DMS53 treated with DMSO at 0.1 percent for 48 hours (cell line): ENCODE measurements at regions not wholly inside any gene's neighbourhood (a gene's known extent, or its start where the extent isn't known, plus 50 kb on each side); places are given as distances from the start of the nearest gene placed in this dataset.

Experiments
- DNase-seq: peaks from one replicate; lab custom pipeline; 2025; ENCODE audit not compliant: unreplicated experiment; lab: John Stamatoyannopoulos, UW

DNA sequence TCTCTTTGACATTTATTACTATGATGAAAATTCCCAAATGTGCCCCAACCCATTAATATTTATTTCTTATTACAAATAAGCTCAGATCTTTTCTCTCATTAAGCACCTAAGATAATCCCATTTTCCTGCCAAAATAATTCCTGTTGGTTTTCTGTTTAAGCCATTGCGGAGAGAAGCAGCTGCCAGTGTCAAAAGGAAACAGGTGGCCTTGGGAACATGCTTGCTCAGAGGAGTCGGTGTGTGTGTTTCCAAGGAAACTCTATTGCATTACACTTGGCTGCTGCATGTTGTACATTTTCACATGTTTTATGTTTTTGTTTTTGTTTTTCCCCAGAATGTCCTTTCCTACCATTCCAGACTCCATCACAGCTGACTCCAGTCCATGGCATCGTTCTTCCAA lies 56.4 kb downstream of the CD24 start:
- DNase-seq: no peak

GRCh38 chr6:106916891-106917290 lies 57.6 kb downstream of the CD24 start:
- no peak for DNase-seq

- DNase-seq: peak; percentile 60
Observed at GRCh38 chr6:106913676-106914280, 60.8 kb downstream of the CD24 start.

DNA sequence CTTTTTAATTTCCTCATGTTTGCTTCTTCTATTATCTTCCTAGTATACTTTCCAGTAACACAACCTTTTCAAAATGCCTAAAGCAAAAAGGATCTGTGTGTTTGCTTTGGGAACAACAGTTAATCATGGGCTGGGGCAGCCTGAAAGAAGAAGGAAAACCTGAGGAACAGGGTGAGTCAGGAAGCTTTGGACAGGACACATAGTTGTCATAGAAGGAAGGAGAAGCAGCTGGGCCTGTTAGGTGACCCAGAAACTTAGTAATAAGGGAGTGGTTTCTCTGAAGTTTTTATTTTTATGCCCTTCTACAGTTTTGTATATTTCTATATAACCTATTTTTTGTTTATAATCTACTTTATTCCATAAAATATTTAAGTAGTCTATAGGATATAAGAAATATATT lies 61.4 kb downstream of the CD24 start:
- no peak for DNase-seq

DNA sequence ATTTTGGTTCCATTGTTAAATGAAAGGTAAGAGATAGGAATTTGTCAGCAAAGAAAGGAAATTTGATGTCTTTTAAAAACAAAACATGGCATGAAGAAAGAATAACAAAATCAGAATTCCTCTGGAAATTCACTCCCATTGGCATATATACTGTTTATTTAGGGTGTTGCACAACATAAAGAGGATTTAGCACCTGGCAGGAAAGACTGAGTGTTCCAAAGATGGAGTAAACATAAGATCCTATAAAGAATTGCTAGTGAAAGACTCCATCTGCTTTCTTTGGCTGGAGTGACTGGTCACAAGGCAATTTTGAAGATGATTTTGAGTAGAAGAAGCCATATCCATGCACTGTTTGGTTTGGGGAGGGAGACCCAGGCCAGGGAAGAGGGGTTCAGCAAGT lies 62.4 kb downstream of the CD24 start:
- DNase-seq: no peak

- peak; percentile 36 for DNase-seq
Observed at GRCh38 chr6:106910999-106911949, 63.3 kb downstream of the CD24 start.

- no peak for DNase-seq
Observed at GRCh38 chr6:106908386-106908840, 66.1 kb downstream of the CD24 start.

DNA sequence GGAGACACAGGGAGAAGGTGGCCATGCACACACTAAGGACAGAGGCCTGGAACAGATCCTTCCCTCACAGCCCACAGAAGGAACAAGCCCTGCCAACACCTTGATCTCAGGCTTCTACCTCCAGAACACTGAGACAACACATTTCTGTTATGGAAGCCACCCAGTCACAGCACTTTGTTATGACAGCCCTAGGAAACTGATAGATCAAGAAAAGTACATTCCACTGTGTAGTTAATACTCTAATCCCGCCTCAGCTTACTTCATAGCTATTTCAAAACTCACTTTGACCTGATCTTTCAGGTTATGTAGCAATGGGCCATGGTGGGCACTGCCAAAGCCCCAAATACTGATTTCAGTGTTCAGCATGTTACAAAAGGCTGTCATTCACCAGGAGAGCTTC lies 66.8 kb downstream of the CD24 start:
- DNase-seq: no peak

GRCh38 chr6:106906232-106906631 lies 68.3 kb downstream of the CD24 start:
- DNase-seq: no peak

DNA sequence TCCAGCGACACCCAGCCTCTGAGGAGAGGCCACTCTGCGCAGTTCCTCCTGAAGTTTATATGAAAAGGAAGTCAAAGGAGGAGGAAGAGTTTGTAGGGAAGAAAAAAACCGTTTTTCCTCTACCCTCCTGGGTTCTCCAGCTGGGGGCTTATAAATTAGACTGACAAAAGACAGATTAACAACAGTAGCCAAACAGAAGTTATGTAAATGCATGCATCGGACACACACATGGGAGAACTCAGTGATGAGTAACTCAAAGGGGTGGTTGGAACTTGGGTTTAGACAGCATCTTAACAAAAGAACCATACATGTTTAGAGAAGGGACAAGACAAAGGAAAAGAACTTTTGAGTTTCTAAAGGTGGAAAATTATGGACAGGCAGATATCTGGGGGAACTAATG lies 71.2 kb downstream of the CD24 start:
- no peak for DNase-seq

- no peak for DNase-seq
Observed at GRCh38 chr6:106901062-106901461, 73.5 kb downstream of the CD24 start.

GRCh38 chr6:106899697-106900096 lies 74.8 kb downstream of the CD24 start:
- no peak for DNase-seq

DNA sequence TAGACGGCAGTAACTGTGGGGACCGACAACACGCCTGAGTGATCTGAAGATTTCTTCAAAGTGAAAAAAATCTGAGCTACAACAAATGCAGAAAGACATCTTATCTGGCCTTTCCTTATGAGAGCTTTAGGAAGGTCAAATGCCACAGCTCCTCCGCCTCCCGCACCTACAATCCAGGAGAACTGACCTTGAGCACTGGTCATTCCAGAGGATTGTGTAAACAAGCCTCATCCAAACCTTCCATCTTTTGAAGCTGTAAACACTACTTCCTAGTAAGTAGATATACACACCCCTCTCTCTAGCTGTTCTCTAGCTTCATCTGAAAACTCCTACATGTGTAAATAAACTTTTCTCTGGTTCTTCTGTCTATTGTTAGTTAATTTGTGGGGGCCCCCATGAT lies 76.9 kb downstream of the CD24 start:
- no peak for DNase-seq

- DNase-seq: no peak
Observed at GRCh38 chr6:106895703-106896040, 78.9 kb downstream of the CD24 start.

DNA sequence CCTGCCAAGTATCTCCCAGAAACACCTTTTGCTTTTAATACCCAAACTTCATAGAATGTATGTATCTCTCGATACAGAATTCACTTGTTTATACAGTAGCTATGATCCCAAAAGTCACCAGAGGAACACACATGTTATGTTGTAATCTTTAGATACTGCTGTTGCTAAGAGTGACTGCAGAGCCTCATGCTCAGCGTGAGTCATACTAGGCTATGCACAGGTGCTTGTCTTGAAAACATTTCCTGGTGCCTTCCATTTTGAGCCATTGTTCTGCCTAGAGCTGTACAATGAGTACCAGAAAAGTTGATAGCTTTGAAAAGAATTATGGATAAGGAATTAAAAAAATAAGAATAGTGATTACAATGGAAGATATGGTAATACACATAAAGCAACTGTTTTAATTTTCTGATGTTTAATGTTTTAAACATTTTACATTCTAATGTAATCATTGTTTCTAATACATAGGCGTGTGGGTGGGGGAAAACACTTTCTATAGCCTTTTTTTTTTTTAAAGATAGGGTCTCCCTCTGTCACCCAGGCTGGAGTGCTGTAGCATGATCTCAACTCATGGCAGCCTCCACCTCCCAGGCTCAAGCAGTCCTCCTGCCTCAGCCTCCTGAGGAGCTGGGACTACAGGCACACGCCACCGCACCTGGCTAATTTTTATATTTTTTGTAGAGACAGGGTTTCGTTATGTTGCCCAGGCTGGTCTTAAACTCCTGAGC lies 79.4 kb downstream of the CD24 start:
- DNase-seq: peak; percentile 19

GRCh38 chr6:106892186-106892585 lies 82.3 kb downstream of the CD24 start:
- DNase-seq: no peak

- DNase-seq: no peak
Observed at GRCh38 chr6:106890447-106890846, 84.1 kb downstream of the CD24 start.

- no peak for DNase-seq
Observed at GRCh38 chr6:106889692-106890091, 84.8 kb downstream of the CD24 start.

DNA sequence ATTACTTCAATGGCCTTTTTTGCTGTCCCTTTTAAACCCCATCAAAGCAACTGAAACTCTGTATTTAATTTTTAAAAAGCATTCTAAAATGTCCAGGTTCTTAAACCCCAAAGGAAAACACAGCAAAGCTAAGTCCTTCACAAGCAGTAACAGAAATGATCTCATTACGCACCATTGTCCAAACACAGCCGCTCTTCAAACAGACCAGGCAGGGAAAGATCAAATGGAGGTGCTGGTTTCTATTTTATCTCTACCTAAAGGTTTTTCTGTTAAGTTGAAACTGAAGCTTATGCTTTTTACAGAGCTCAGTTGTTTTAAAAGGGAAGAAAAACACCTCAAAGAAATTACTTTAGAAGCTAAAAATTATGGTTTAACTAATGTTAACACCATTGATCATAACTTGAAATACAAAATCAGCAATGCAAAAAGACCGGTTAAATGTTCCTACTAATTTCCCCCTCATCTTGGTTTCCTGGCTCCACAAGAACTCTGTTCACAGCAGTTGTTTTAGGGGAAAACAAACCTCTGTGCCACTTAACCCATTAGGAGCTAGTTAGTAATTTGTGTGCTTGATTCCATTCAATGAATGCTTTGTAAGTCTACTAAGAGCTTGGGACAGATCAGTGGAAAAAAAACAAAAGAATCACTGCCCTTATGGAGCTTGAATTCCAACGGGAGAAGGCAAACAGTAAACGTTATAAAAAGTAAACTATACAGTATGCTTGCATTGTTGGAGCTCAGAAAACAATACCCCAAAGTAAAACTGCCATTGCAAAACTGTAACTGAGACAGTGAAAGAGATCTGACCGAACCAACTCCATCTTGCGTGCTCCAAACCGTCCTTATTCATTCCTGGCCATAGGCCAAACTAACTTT lies 87.4 kb downstream of the CD24 start:
- DNase-seq: peak; percentile 64

DNA sequence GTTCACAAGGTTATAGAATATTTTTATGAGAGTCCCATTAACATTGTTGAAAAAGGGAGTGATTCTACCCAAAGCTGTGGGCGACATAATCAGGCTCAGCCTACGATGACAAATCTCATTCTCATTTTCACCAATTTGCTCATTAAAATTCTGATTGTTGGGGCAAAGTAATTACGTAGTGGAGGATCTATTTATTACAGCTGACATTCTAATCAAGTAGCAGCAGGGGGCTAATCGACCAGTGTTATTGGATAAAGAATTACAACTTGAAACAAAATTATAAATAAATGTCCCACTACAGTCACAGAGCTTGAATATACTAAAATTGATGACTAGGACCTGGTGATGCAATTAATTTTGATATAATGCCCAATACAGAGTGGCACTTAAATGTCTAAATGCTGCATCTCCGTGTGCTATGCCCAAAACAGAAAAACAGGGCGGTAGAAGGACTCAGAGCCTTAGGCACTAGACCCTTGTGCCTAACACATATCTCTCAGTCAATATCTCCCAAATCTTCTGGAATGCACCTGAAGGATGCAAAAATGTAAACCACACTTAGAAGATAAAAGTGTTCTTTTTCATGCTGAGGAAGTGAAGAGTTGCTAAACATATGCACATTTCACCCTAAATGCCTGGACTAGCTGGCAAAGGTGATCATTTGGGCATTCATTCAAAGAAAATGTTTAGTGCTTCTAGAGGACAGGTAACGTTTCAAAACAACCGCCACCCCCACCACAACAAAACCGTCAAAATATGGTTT lies 88.3 kb downstream of the CD24 start:
- no peak for DNase-seq
